ENCODE measurements at regions not wholly inside any gene's neighbourhood (a gene's known extent, or its start where the extent isn't known, plus 50 kb on each side); places are given as distances from the start of the nearest gene placed in this dataset.
A peak's percentile ranks its signal among the peaks of the same experiment; 100 is the strongest.

DNA sequence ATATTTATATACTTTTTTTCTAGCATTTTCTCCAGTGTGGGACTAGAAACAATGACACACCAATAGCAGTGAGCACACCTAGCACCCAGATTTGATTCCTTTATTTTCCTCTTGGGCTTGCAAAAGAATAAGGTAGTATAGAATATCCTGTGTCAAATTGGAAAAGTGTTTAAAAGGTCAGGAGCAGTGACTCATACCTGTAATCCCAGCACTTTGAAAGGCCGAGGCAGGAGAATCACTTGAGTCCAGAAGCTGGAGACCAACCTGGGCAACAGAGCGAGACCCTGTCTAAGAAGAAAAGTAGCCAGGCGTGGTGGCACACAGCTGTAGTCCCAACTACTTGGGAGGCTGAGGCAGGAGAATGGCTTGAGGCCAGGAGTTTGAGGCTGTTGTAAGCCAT, 53.8 kb upstream of the SGPP1 start:
- DNase-seq (ENCODE audit: low spot score) = no peak

GRCh38 chr14:63782683-63783389, 55.0 kb upstream of the SGPP1 start:
- no peak for DNase-seq (ENCODE audit: low spot score)

DNA sequence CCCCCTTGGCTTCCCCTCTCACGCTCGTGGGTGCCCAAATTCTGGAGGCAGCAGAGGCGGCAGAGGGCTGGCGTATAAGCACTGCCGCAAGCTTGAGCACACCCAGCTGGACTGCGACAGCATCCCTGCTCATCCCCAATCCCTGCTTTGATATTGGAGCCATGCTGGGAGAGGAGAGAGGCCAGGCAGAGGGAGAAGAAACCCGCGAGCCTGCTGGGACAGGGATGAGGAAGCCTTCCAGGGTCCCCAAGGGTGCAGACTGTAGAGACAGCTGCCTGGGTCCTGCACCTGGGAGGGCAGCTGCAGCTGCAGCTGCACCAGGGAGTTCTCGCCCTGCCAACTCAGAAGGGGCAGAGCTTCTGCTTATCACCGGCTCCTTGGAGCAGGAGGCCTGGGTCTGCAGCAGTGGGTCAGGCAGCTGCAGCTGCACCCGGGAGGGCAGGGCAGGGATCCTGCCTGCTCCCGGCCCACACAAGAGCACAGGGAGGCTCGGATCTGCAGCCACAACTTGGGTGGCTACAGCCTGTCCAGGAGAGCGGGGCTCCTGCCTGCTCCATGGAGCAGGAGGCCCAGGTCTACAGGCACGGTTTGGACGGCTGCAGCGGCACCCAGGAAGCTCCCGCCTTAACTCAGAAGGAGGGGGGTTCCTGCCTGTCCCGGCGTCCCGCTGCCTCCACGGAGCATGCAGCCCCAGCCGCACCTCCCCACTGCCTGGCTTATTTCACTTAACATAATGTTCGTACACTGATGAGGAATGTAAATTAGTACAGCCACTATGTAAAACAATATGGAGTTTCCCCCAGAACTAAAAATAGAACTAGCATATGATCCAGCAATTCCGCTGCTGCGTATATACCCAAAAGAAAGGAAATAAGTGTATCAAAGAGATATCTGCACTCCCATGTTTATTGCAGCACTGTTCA, 60.4 kb upstream of the SGPP1 start:
- DNase-seq (ENCODE audit: low spot score) = peak; percentile 66

DNA sequence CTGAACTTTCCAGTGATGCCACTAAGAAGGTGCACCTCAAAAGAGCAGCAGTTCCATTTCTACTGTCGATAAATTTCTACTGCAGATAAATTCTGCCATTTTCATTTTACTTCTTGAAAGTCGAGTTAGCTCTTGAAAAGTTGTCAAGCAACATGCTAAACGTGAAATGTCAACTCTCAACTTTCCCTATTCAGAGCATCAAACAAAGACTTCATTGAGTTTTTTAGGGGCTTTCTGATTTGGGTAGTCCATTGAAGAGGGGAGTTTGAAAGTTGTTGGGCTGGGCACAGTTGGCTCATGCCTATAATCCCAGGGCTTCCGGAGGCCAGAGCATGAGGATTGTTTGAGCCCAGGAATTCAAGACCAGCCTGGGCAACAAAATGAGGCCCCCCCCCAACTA, 59.4 kb upstream of the SYNE2 start:
- no peak for DNase-seq (ENCODE audit: low spot score)

GRCh38 chr14:63795532-63795931, 57.3 kb upstream of the SYNE2 start:
- no peak for DNase-seq (ENCODE audit: low spot score)

DNA sequence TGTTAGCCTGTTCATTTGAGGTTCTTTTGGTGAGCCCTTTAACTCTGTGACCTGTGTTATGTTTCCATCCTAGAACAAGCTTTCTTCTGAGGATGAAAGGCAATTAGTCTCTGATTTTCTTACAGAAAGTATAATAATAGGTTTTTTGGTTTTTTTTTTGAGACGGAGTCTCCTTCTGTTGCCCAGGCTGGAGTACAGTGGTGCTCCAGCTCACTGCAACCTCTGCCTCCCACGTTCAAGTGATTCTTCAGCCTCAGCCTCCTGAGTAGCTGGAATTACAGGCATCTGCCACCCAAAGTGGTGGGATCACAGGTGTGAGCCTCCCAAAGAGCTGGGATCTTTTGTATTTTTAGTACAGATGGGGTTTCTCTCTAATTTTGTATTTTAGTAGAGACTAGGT, 52.7 kb upstream of the SYNE2 start:
- peak; percentile 3 for DNase-seq (ENCODE audit: low spot score)

DNA sequence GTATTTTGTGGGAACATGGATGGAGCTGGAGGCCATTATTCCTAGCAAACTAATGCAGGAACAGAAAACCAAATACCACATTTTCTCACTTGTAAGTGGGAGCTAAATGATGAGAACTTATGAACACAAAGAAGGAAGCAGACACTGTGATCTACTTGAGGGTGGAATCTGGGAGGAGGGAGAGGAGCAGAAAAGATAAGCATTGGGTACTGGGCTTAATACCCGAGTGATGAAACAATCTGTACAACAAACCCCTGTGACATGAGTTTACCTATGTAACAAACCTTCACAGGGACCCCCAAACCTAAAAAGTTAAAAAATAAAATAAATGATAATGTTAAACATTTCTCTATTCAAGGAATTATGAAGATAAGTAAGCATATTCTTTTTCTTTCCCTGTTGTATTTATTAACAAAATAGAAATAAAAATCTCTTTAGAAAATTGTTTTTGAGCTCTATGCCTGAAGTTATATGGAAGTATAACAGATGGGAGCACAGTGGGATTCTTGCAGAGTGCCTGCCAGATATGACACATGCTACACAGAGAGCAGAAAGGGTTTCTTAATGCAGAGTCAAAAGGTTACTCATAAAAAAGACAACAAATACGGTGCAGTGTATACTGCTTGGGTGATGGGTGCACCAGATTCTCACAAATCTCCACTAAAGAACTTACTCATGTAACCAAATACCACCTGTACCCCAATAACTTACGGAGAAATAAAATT, 52.0 kb upstream of the SYNE2 start:
- DNase-seq (ENCODE audit: low spot score) = peak; percentile 36

All from umbilical cord (tissue), 1 donor.